Parathyroid adenoma (tissue), 2 donors: ENCODE measurements at regions not wholly inside any gene's neighbourhood (a gene's known extent, or its start where the extent isn't known, plus 50 kb on each side); places are given as distances from the start of the nearest gene placed in this dataset.

ENCODE experiments used
- H2AFZ ChIP-seq: fragments of 300-600 bp; sonication (generic); one replicate; pipeline ENCODE4 v1.7.0; 2017; ENCODE audit warnings: antibody characterized with exemption, mild to moderate bottlenecking
- H3K27ac ChIP-seq: fragments of 300-600 bp; sonication (generic); one replicate; pipeline ENCODE4 v1.7.0; 2017
- H3K27me3 ChIP-seq: fragments of 300-600 bp; sonication (generic); one replicate; pipeline ENCODE4 v1.7.0; 2017; ENCODE audit warnings: low read length; ENCODE audit not compliant: control insufficient read depth, insufficient read depth
- H3K36me3 ChIP-seq: fragments of 300-600 bp; sonication (generic); one replicate; pipeline ENCODE4 v1.7.0; 2017; ENCODE audit warnings: low read length; ENCODE audit not compliant: control insufficient read depth, insufficient read depth
- H3K4me1 ChIP-seq: fragments of 300-600 bp; sonication (generic); one replicate; pipeline ENCODE4 v1.7.0; 2017; ENCODE audit warnings: control low read depth
- H3K4me2 ChIP-seq: fragments of 300-600 bp; sonication (generic); one replicate; pipeline ENCODE4 v1.7.0; 2017; ENCODE audit warnings: low read length
- H3K4me3 ChIP-seq: fragments of 300-600 bp; sonication (generic); one replicate; pipeline ENCODE4 v1.7.0; 2017; ENCODE audit warnings: low read depth, low read length
- H3K79me2 ChIP-seq: fragments of 300-600 bp; sonication (generic); one replicate; pipeline ENCODE4 v1.7.0; 2017; ENCODE audit warnings: control low read depth
- H3K9ac ChIP-seq: fragments of 300-600 bp; sonication (generic); one replicate; pipeline ENCODE4 v1.7.0; 2017; ENCODE audit warnings: mild to moderate bottlenecking
- H3K9me3 ChIP-seq: fragments of 300-600 bp; sonication (generic); one replicate; pipeline ENCODE4 v1.7.0; 2017; ENCODE audit warnings: low read length; ENCODE audit not compliant: control insufficient read depth
- TF ChIP-seq, protein P1 (sequence below): fragments of 300-600 bp; sonication (generic); IDR thresholded peaks from one replicate; pipeline ENCODE4 v1.7.0; 2017; ENCODE audit warnings: antibody characterized with exemption, mild to moderate bottlenecking
- donor health status: primary hyperparathyroidism.

DNA sequence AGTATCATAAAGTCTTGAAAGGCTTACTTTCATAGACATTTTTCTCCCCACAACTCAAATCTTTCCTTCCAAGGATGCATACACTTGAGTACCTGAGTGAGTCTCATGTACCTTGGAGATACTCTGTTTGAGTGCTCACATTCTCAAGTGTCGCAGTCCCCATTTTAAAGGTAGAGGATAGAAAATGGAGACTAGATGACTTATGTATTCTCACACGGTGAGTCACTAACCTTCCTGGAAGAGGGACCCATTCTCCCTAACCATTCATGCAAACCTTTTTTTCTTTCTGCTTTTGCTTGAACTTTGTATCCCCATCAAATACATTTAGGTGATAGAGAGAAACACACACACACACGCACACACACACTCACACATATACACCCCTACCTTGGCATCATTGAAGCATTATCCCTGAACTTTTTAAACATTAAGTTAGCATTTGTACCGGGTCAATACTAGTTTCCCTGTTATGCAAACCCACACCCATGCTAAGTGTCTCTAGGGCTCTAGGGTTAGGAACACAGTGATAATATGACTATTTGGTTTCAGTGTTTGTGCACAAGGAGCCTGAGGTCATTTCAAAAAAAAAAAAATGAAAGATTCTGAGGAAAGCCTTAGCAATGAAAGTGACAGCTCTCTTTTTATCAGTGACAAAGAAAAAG lies 236.2 kb downstream of the IKZF2 start:
- H3K9me3 ChIP-seq: no peaks in the 10 kb centered on the region
- H3K9ac ChIP-seq: no peak overlapping the region
- no peaks in the 10 kb centered on the region for H3K27me3 ChIP-seq
- no peaks in the 10 kb centered on the region for H3K36me3 ChIP-seq
- H3K79me2 ChIP-seq: no peaks in the 10 kb centered on the region
- TF ChIP-seq, protein P1, sequence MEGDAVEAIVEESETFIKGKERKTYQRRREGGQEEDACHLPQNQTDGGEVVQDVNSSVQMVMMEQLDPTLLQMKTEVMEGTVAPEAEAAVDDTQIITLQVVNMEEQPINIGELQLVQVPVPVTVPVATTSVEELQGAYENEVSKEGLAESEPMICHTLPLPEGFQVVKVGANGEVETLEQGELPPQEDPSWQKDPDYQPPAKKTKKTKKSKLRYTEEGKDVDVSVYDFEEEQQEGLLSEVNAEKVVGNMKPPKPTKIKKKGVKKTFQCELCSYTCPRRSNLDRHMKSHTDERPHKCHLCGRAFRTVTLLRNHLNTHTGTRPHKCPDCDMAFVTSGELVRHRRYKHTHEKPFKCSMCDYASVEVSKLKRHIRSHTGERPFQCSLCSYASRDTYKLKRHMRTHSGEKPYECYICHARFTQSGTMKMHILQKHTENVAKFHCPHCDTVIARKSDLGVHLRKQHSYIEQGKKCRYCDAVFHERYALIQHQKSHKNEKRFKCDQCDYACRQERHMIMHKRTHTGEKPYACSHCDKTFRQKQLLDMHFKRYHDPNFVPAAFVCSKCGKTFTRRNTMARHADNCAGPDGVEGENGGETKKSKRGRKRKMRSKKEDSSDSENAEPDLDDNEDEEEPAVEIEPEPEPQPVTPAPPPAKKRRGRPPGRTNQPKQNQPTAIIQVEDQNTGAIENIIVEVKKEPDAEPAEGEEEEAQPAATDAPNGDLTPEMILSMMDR: no peak
- no peak overlapping the region for H2AFZ ChIP-seq
- H3K4me2 ChIP-seq: no peak overlapping the region
- no peak overlapping the region for H3K4me3 ChIP-seq
- H3K27ac ChIP-seq: no peak overlapping the region
- H3K4me1 ChIP-seq: peaks cover 8% of the 10 kb centered on the region

DNA sequence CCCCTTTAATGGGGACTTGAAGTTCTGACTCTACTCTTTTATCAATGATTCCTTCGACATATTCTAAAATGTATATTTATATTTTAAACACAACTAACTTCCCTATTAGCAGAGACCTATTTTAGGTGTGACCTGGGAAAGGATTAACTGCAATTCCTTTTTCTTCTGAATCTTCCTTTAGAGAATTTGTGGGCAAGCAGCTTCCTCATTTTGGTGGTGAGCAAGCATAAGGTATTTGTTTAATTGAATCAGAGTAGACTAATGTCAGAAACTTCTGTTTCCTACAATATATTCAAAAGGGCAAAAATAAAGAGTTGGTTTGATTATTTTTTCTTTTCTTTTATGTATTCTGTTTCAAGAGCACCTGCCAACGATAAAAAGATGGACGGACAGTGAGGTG lies 237.0 kb downstream of the IKZF2 start:
- TF ChIP-seq, protein P1: no peak
- H3K9ac ChIP-seq: no peak overlapping the region
- H3K27me3 ChIP-seq: no peaks in the 10 kb centered on the region
- no peak overlapping the region for H3K27ac ChIP-seq
- no peak overlapping the region for H3K4me3 ChIP-seq
- peaks cover 4% of the 10 kb centered on the region for H3K4me1 ChIP-seq
- H3K9me3 ChIP-seq: no peaks in the 10 kb centered on the region
- no peak overlapping the region for H3K4me2 ChIP-seq
- no peaks in the 10 kb centered on the region for H3K79me2 ChIP-seq
- no peaks in the 10 kb centered on the region for H3K36me3 ChIP-seq
- no peak overlapping the region for H2AFZ ChIP-seq

DNA sequence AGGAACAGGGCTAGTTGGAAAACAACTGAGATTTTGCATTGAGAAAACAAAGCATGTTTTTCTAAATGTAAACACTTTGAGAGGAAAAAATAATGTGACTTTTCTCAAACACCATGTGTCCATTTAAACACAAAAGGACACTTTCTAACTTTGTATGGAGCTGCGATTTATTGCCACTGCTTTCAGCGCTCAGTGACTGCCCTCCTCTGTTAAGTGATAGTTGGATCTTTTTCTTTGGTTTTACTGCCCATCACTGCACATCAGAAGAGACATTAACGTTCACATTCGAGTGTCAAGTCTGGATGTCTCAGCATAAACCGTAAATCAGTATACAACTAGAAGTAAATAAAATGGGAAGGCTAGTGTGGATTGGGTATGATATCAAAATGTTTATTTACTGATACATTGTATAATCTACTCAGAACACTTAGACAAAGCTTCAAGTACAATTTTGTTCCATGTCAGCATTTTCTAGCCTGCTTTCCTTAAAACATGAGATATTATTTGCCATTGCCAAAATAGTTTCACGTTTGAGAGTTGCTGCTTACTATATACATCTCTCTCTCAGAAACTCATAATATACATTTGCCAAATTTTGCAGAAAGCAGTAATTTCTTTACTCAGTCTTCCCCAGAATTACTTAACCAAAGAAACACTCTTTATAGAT lies 237.6 kb downstream of the IKZF2 start:
- Histone ChIP-seq H3K79me2 (no peaks in the 10 kb centered on the region), H3K27me3 (no peaks in the 10 kb centered on the region), H3K4me2 (no peak overlapping the region), H3K9ac (no peak overlapping the region), H3K4me3 (no peak overlapping the region), H3K36me3 (no peaks in the 10 kb centered on the region), H3K27ac (no peak overlapping the region), H2AFZ (no peak overlapping the region), H3K9me3 (no peaks in the 10 kb centered on the region), H3K4me1 (peaks cover under 1% of the 10 kb centered on the region)
- TF ChIP-seq, protein P1: no peak

DNA sequence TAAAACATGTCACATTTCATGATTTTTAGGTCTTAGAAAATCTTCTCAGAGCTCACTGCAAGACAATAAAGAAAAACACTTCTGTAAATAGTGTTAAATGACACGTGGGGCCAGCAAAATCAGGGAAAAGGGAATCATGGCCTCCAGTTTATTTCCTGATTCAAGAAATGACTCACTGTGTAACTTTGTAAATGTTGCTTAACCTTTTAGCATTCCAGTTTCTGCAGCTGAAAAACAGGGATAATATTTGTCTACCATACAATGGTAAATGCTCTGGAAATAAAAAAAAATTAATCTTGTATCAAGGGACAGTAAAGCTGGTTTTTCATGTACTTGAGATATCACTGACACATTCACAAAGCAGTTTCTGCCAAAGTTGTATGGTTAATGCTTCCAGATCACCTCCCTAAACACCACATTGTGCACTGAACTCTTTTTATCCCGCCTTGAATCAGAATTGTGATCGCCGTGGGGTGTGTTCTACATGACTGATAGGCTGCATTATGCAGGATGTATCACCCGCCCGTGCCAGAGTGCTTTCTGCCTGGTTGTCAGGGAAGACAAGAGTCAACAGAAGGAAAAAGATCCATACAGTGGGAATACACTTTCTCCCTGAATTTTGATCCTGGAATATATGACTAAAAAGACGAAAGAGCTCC lies 238.8 kb downstream of the IKZF2 start:
- TF ChIP-seq, protein P1: no peak

More for the DNA sequence above, 238.8 kb downstream of the IKZF2 start:
- Histone ChIP-seq H3K9ac (no peak overlapping the region), H3K4me2 (no peak overlapping the region), H2AFZ (no peak overlapping the region), H3K27ac (no peak overlapping the region), H3K4me3 (no peak overlapping the region), H3K9me3 (no peaks in the 10 kb centered on the region), H3K79me2 (no peaks in the 10 kb centered on the region), H3K36me3 (no peaks in the 10 kb centered on the region), H3K27me3 (no peaks in the 10 kb centered on the region), H3K4me1 (no peaks in the 10 kb centered on the region)
